CD1c-positive myeloid dendritic cell (primary cell): ENCODE measurements at regions not wholly inside any gene's neighbourhood (a gene's known extent, or its start where the extent isn't known, plus 50 kb on each side); places are given as distances from the start of the nearest gene placed in this dataset.
A peak's percentile ranks its signal among the peaks of the same experiment; 100 is the strongest.
"Not testable (repeated sequence)": the region's sequence is repeated elsewhere in the genome, so short reads cannot be mapped to it uniquely, and the experiment has no call there.

Experiments
- DNase-seq: peaks from one replicate; pipeline ENCODE4 v3.0.0-alpha.2; 2016; ENCODE audit errors: extremely low spot score

DNA sequence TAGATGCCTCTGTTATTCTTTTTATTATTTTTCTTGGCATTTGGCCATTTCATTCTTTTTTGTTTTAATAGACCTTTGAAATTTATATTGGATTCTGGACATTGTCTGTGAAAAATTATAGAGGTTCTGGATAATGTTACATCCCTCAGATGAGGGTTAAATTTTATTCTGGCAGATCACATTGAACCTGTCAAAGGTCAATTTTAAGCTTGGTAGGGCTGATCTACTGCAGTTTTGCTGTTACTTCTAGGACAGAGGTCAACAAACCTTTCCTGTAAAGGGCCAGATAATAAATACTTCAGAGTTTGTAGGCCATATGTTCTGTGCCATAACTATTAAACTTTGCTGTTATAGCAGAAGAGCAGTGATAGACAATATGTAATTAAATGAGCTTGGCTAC is 318.9 kb upstream of the DPPA4 start:
- DNase-seq, result no peak

DNA sequence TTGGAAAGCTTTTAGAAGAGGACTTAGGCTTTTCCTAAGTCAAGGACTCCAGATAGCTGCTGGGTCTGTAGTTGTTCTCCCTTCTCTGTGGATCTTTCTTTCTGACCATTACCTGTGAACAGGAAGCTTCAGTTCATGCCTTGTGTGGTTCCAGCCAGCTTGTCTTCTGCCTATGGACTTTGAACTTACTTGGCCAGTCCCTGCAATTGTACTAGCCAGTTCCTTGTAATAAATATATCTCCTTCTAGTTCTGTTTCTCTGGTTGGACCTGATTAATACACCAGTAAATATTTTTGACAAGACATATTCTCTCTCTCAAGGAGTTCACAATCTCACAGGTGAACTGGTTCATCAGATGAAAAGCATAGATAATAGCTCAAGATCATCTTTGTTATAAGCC is 341.3 kb upstream of the DPPA4 start:
- no peak for DNase-seq

DNA sequence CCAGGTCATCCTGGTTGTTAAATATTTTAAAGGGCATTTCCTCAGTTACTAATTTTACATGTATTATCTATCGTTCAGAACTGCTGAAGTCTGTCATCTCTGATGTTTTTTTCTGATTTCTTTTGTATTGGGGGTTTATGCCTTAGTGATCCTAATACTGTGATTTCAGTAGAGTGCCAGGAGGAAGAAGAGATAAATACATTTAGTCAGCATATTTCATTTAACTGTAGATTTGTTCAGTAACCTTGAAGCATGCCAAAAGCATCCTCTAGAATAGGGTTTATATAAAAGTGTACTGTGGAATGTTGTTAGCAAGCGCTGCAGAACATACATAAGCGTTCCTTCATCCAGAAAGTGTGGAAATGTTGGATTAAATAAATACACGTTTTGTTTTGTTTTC is 342.3 kb upstream of the DPPA4 start:
- no peak for DNase-seq

DNA sequence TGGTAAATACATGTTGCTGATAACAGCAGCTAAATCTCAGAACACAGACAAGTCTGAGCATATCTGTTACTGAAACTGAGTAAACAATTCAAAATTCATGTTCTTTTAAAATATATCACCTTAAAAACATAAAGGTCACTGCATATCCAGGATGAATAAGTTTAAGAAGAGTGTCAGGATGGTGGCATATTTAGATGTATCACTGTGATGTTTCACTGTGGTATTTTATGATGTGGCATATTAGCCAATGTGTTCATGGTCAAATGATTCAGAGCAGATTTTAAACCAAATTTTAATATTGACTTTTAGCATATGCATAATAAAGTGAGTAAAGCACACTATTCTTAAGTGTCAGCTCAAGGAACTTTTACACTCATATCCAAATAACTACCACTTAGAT is 346.4 kb upstream of the DPPA4 start:
- no peak for DNase-seq

DNA sequence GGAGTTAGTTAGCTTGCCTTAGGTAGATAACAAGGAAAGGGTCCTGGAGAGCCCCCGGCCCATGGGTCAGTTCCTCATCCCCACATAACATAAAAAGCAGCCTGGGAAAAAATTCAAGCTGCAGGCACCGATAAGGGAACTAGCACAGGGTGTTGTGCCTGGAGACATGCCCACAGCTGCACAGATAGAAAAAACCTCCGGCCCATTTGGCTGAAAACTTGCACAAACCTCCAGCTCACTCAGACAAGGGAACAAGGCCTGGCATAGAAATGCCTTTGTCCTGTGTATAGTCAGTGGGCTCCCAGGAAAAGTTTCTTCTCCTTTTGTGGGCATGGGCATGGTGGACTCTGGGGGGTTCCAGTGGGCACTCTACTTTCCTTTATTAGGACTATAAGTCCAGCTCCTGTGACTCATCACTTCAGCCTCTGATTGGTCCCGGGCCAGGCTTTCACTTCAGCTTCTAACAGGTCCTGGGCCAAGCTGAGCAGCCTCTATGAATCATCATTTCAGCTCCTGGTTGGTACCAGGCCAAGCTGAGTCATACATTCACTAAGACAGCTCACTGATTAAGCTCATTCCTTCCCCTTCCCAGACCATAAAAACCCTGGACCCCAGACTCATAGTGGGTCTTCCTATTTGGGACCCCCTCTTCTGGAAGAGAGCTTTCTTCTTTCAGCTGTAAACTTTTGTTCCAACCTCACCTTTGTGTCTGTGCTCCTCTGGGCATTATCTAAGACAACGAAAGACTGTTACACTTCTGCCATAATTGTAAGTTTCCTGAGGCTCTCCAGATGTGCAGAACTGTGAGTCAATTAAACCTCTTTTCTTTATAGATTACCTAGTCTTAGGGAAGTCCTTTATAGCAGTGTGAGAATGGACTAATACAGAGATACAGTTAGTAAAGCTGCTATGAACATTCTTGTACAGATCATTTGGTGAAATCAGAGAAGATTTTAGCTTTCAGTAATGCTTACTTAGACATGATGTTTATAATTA is 348.0 kb upstream of the DPPA4 start:
- no peak for DNase-seq

DNA sequence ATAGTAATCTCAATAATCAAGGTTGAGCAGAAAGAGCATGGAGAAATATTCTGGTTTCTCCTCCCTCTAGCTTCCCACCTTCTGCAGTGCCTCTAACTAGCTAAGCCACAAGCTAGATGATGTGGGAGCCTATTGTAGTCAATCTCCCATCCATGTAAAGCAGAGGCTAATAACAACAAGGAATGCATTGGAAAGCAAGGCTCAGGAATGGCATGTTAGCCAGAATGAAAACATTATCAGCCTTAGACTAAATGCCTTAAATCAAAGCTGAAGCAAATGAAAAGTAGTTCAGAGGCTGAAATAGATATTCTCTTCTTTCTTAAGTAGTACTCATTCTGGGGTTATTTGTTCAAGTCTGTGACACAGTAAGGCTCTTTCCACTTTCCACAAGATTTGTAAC is 350.3 kb upstream of the DPPA4 start:
- no peak for DNase-seq

DNA sequence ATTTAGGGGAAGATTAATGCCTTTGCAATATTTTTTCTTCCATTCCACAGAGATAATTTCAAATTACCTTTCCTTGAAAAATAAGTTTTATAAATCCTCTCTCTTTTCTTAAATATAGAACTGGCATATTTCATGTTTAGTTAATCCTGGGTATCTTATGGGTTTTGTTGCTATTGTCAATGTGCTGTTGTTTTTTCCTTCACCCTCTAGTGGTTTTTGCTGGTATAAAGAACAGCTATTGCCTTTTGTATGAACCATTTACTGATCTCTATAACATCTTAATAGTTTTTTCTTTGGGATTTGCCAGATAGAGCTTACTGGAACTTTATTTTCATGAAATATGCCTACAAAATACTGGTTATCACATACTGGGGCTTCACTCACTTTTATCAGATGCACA is 359.6 kb upstream of the DPPA4 start:
- DNase-seq, result no peak

DNA sequence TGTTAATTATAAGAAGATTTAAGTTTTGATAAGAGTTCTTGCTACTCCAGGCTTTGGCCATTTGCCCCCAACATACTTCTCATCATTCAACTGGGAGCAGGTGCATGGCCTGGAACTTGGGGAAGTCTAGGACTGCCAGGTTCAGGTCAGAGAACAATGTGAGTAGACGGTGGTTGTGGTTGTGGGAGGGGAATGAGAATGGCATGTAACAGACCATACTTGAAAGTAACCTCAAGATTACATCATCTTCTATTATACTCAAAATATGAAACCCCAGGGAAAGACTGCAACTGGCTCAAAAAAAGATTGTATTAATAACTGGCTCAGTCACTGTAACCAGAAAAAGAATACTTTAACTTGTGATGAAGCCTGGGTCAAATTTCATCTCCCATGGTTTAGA is 364.9 kb upstream of the DPPA4 start:
- no peak for DNase-seq

DNA sequence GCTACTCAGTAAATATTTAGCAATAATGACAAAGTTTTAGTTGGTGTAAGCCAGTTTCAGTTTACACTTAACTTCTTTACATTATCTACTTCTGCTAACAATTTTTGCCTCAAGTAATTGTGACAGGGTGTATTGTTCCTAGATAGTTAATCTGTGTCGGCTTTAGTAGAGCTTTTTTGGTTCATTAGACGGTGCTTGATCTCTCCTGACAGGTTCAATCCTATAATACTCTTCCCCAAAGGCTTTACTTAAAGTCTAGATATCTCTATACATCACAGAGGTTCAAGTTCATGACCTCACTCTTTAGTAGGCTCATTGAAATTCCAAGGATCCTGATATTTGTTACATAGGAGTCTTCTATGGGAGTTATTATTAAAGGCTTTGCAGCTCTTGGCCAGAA is 365.6 kb upstream of the DPPA4 start:
- DNase-seq, result no peak

DNA sequence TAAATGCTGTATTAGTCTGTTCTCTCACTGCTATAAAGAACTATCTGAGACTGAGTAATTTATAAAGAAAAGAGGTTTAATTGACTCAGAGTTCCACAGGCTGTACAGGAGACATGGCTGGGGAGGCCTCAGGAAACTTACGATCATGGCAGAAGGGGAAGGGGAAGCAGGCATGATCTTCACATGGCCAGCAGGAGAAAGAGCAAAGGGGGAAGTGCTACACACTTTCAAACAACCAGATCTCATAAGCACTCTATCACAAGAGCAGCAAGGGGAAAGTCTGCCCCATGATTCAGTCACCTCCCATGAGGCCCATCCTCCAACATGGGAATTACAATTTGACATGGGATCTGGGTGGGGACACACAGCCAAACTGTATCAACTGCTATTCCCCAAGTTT is 367.8 kb upstream of the DPPA4 start:
- DNase-seq, result not testable (repeated sequence)

DNA sequence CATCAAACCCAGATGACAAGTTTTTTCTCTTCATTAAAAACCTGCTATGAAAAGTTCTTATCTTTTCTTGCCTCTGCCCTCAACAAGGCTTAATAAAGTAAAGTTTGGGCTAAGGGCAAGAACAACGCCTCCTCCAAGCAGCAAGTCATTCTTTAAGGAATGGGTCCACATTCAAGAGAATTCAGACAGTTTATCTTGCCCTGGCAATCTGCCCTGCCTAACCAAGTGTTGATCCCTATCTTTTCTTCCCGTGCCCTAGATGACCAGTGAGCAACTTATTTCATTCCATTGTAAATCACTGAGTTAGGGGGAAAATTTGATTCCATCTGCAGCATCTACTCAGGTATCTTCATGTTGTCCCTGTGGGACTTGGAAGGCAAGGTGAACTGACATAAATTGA is 370.3 kb upstream of the DPPA4 start:
- DNase-seq, result no peak

DNA sequence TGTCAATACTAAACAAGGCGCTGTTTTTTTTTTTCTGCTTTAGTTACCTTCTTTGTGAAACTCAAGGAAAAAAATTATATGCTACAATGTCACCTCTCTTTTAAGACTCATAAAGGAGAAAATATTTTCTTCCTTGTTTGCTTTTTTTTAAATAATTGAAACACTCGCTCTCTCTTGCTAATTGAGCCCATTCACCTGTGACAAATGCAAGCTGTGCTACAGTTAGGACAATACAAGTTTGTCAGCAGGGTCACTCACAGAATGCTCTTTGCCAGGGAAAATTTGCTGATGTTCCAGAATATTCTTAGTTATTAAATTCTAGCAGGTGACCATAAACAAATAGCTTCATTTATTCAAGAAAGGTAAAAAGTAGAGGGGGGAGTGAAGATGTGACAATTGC is 375.9 kb upstream of the DPPA4 start:
- no peak for DNase-seq

DNA sequence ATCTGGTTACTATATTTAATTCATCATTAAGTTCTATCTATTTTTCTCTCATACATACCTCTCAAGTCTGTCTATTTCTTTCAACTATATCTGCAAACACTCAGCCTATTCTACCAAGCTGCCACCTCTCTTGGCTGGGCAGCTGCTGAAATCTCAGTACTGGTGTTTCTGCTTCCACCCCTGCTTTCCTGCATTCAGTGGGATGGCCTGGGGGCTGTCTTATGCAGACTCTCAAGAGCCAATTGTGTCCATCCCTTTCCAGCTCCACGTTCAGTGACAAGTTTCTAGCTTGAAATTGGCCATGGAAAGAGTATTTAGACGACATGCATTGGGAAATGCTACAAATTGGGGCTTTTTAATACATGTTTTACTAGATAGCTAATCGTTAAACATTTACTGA is 378.4 kb upstream of the DPPA4 start:
- no peak for DNase-seq

DNA sequence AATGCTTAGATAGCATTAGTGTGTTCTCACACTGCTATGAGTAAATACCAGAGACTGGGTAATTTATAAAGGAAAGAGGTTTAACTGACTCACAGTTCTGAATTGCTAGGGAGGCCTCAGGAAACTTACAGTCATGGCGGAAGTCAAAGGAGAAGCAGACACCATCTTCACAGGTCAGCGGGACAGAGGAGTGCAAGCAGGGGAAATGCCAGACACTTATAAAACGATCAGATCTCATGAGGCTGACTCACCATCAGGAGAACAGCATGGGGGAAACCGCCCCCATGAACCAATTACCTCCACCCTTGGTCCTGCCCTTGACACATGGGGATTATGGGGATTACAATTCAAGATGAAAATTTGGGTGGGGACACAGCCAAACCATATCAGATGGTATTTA is 381.5 kb upstream of the DPPA4 start:
- DNase-seq, result no peak

DNA sequence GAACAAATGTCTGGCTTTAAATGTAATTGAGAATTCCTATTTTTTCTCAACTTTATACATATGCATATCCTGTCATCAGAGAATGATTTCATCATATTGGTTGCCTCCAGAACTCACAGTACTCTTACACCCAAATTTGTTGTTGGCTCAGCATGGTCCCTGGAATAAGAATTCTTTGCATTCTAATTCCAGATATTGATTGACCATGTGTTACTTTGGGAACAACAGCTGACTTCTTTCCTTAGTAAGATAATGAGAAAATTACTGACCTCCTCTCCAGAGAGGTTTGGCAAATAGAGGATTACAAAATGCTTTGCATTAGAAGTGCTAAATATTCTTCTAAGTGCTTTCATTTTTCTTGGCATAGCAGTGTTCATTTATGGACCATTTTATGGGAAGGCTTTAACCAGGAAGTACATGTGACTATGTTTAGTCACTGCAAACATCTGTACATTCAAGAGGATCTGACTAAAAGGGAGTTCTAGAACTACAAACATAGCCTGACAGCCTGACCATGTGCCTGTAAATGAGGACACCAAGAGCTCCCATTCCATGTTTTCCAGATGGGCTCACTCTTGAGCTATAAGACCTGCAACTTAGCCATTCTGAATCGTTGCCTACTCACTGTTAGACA is 391.6 kb upstream of the DPPA4 start:
- no peak for DNase-seq

DNA sequence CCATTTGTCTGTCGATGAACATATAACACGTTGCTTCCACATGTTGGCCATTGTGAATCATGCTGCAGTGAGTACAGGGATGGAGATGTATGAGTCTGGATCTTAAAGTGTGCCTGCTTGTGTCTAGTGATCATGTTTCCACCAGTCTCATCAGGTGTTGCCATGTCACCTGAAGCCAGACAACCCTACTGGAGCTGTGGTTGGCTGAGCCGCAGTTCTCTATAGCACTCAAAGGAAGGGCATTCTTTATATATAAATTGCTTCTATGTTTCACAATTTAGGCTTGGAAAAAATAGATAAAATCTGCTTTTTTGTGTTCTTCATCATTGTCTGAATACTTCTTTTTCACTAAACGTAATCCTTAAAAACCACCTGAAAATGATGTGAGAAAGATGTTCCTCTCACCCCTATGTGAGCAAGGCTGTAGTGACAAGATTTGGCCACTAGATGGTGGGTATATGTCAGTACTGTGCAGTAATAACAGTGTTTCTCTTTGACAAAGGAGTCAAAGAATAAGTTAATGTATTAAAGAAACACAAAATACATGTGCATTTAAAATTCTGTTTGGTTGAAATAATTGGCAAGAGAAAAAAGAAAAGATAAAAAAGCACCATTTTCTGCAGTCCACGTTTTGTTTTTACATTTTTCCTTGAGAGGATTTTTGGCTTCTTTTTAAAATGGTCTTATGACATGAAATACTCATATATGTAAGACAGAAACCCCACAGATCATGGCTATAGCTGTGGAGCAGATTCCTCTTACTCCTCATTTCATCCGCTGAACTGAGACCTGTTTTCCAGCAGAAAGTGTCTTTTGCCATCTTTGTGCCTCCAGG is 394.5 kb upstream of the DPPA4 start:
- peak; percentile 61 for DNase-seq

DNA sequence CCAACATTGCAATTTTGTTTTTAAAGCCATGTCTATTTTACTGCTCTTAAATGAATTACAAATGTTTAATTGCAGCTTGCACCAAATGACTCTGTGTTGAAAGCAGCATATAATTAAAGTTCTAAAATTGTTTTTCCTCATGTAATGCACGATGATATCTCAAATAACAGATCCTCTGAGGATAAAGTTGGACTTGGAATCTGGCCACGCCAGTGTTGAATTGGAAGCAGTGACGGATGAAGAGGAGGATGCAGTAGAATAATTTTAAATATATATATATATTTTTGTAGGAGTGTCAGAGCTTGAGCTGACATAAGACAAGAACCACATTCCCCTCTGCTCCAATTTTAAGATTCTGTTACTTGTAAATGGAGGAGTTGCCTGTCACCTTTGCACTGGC is 406.6 kb upstream of the DPPA4 start:
- DNase-seq, result no peak

DNA sequence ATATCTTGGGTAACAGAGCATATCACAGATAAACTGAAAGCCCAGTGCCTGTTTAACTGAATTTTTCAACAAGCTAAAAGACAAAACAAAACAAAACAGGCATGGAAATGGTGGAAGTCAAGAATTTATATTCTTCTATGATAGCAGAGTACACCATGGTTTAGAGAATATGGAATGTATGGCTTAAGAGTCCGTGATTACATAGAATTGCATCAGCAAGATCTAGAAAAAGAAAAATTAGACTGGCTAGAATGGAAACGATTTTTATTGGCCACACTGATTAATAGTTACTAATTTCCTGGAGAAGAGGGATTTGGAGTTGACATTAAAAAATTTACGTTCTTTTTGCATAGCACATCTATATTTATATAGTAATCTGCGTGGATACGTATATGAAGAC is 435.2 kb upstream of the DPPA4 start:
- no peak for DNase-seq

DNA sequence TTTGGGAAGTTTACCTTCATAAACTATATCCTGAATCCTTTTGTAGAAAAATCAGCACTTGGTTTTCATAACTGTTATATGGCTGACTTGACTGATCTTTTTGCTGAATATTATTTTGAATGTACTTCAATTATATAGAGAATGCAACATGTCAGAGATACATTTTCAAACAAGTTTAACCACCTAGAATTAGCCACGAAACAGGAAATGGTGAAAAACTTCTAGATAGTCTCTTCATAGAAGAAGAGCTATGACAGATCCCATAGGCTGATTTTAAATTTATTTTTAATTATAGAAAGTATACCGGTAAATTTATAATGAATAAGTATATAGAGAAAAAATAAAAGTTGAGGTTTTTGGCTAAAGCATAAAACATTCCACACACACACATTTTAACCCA is 436.8 kb upstream of the DPPA4 start:
- no peak for DNase-seq

DNA sequence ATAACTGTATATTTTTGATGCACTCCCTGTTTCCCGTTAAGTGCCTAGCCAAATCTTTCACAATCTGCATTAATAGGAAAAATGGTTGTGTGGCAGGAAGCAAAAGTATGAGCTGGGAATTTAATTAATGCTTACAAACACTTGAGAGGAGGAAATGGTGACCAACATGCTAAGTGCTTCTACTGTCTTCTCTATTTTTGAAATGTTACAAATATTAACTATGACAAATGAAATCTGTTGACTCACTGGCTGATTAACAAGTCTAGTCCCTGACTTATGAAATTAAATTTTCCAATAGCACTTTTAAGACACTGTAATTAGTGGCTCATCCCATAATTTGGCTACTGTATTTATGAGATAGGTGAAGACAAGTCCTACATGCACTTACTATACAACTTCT is 446.9 kb upstream of the DPPA4 start:
- no peak for DNase-seq

DNA sequence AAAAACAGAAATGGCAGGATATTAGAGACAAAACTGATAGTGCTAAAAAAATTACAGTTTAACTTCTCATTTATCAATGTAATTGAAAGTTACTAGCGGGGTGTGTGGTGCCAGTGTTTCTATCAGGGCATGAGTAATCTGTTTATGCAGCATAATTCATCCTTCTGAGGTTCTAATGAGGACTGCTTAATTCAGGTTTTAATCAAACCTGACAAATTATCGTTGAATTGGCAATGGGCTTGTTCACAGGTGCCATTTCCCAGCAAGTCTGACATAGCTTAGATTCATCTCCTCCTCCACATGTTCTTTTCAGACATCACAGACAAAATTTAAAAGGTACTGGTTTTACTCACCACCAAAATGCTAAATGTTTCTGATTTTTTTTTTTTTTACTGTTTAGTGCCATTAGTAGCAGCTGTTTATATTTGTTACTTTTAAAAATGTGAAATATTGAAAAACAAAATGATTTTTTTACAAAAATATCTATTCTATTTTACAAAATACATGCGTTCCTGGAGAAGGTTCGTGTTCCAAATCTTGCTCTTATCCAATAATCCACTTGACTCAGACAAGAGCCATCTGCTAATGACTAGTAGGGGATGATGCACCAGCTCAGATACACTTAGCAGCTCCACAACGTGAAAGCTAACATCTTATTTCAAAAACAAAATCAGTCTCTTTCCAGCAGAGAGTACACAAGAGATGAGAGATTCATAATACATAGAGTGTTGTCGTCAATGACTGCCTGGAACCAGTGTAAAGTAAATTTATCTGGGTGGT is 447.7 kb upstream of the DPPA4 start:
- no peak for DNase-seq

DNA sequence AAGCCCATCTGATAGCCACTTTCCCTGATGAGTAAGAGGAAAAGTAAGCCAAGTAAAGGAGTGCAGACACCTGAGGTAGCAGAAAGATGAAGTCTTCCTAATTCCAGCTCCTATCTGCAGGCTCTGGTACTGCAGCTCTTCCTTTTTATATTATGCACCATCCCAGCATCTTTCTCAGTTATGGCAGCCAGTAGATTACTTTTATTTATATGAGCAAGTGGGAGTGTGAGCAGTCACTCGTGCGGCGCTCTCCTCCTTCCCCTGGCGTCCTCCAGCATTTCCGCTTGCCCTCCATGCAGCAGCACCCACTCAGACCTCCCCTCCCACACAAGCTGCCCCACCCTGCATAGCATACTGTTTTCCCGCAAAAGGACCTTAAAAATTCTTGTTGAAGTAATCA is 465.9 kb upstream of the DPPA4 start:
- no peak for DNase-seq
